SKM-1 (cell line): ENCODE measurements at regions not wholly inside any gene's neighbourhood (a gene's known extent, or its start where the extent isn't known, plus 50 kb on each side); places are given as distances from the start of the nearest gene placed in this dataset.
A peak's percentile ranks its signal among the peaks of the same experiment; 100 is the strongest.
"Not testable (repeated sequence)": the region's sequence is repeated elsewhere in the genome, so short reads cannot be mapped to it uniquely, and the experiment has no call there.

ENCODE experiments used
- DNase-seq: peaks from one replicate; lab custom pipeline; 2025; ENCODE audit not compliant: unreplicated experiment; lab: John Stamatoyannopoulos, UW

DNA sequence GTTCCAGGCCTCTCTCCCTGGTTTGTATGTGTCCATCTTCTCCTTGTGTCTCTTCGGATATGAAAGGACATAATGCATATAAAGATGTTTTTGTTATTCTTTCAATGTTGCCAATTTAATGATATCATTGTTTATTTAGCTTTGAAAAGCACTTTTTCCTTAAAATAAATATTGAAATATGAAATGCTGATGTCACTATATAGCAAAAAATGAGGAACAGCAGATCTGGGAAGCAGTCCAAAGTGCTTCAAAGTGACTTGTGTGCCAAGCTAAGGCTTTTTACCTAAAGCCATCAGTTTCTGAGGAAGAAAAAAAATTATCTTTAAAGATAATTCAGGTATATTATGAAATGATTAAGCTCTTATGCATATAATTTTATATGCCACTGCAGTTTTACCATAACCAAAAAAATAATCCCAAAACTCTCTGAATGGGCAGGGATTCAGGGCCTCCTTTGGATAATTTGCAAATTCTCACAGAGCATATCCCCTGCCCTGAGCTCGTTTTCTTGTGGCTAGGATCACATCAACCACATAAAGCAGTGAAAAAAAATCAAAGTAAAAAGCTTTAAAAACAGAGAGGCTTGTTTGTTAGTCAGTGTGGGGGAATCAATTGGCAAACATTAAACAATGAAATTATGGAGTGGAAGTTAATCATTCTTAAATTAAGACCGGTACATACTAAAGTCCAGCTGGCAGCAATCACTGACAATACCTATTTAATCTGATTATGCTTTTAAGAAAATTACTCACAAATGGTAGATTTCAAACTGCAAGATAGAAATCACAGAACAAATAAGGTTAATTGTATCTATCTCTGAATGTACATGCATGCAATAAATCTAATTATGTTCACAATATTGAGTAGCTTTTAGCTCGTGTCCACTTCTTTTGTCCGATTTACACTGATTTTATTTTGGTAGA, 1027.9 kb upstream of the ADGRB3 start:
- DNase-seq, result no peak

DNA sequence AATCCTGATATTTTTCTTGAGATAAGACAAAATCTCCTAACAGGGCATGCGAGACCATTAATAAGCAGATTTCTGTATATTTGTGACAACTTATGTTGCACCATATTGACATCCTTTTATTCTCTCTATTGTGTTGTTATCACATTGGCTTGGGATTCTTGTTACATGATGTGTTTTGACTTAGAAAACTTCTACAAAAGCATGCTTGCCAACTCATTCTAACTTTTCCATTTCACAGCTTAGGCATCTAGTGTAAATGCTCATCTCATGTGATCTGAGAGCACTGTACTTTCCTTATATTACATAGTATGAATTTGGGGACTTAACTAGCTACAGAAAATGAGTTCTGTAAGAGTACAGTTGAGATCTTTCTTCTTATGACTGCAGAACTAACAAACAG, 1040.7 kb upstream of the ADGRB3 start:
- no peak for DNase-seq

DNA sequence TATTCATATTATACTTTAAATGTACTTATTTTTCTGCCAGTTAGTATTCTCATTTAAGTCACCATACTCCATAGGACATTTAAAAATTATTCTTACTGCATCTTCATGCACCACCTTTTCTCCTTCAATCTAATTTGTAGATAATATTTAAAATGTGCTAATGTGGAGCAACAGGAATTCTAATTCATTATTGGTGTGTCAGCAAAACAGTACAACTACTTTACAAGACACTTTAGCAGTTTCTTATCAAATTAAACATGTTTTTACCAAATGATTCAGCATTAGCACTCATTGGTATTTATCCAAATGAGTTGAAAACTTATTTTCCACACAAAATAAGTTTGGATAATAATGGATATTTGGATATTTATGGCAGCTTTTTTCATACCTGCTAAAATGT, 1041.8 kb upstream of the ADGRB3 start:
- no peak for DNase-seq

DNA sequence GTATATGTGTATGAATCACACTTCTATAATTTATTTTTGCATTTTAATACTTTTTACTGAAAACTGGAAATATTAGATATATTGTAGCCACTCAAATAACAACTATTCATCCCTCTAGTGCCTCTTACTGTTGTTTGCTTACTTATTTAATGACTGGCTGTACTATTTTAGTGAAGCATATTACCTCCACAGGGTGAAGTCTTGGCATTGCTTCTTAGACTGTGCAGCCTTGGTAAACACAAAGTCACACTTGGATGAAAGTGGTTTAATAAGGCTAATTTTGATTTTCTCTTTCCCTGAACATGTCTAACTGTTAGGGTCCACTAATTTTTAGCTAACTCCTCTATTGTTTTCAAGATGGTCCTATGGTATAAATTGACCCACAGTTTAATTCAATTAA, 1043.2 kb upstream of the ADGRB3 start:
- no peak for DNase-seq

GRCh38 chr6:67567842-67568241, 1067.2 kb upstream of the ADGRB3 start:
- no peak for DNase-seq

- DNase-seq, result no peak
These were observed 1071.4 kb upstream of the ADGRB3 start for GRCh38 chr6:67563671-67564070.

DNA sequence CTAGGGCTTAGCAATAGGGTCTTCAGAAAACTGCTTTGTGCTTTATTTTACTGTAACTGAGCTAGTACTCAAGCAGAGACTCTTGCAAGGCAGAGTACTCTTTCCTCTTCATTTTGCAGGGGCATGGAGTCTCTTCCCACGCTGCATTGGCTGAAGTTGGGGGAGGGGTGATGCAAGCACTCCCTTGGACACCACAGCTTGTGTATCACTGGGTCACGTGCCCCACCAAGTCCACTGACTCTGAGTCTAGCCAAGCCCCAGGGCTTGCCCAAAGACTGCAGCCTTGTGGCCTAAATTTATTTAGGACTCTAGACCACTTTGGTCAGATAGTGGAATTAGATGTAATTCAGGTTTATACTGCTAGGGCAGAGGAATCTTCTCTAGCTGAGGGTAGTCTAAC, 1075.0 kb upstream of the ADGRB3 start:
- no peak for DNase-seq

GRCh38 chr6:67558985-67559384, 1076.1 kb upstream of the ADGRB3 start:
- no peak for DNase-seq

DNA sequence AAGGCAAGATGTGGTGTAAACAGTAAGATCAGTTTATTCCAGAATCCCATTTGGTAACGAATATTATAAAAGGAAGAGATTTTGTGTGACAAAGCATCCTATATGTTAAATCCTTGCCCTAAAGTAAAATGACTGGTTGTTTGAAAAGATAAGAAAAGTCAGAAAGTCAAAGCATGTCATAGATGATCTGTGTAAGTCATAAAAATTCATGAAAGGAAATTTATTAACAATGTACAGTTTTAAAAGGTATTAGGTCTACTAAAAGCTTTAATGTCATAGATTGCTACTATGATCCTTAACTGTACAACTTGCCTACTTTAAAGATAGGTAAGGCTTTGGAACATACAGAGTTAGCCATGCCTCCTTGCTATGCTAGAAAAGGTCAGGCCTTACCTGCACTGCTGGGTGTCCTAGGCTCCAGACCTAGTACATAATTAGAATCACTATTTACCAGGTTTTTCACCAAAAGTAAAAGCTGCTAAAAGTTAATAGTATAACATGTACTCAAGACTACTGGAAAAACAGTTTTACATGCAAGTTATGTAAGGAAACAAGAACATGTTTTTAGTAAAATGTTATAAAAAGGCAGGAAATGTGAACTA, 1090.1 kb upstream of the ADGRB3 start:
- no peak for DNase-seq

- DNase-seq, result no peak
These were observed 1093.5 kb upstream of the ADGRB3 start for GRCh38 chr6:67541586-67541985.

- no peak for DNase-seq
These were observed 1097.0 kb upstream of the ADGRB3 start for GRCh38 chr6:67538032-67538431.

- DNase-seq, result no peak
These were observed 1099.1 kb upstream of the ADGRB3 start for GRCh38 chr6:67535946-67536345.

GRCh38 chr6:67506352-67506751, 1128.7 kb upstream of the ADGRB3 start:
- DNase-seq, result no peak

DNA sequence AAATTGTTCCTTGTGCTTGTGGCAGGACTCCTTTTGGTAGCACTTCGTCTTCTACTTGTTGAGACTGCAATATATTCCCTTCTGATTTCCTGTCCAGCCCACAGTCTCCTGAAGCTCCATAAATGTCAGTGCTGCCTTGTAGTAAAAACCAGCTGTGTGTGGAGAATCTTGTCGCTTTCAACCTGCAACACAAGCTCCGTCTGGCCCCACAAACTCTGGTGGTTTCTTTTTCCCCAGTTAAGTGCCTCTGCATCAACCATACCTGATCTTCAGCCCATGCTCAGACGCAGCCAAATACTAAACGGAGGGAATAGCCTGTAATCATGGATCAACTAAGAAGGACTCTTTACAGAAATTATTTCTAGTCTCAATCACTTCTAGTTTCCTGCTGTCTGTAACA, 1133.3 kb upstream of the ADGRB3 start:
- no peak for DNase-seq

GRCh38 chr6:67497749-67498148, 1137.3 kb upstream of the ADGRB3 start:
- no peak for DNase-seq

GRCh38 chr6:67496191-67496590, 1138.9 kb upstream of the ADGRB3 start:
- DNase-seq, result no peak

DNA sequence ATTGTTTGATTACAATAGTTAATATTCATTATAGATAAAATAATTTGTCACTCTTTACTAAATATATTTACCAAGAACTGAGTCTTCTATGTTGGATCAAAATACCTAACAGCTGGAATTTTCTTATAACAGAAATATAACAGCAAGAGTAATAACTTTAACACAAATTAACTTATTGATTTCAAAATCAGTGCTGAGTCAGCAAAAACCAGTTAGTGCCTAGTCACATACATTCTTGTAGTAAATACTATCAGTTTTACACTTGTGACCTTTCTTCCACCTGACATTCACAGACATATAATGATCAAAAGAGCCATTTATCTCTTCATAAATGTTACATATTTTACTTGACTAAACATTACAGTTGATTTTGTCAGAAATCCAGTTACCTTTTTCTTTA, 1141.4 kb upstream of the ADGRB3 start:
- DNase-seq, result no peak

DNA sequence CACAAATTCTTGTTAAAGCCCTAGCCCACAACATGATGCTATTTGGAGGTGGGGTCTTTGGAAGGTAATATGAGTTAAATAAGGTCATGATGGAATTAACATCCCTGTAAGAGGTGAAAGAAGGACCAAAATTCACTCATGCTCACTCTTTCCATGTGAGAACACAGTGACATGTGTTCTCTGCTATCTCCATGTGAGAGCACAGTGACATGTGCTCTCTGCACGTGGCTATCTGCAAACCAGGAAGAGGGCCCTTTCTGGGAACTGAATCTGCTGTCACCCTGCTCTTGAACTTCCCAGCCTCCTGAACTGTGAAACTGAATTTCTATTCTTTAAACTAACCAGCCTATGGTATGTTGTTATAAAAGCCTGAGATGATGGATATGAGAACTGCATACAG, 1159.4 kb upstream of the ADGRB3 start:
- DNase-seq, result no peak

GRCh38 chr6:67467341-67467740, 1167.7 kb upstream of the ADGRB3 start:
- DNase-seq, result peak; percentile 5

- DNase-seq, result not testable (repeated sequence)
These were observed 1172.4 kb upstream of the ADGRB3 start for GRCh38 chr6:67462725-67463124.

DNA sequence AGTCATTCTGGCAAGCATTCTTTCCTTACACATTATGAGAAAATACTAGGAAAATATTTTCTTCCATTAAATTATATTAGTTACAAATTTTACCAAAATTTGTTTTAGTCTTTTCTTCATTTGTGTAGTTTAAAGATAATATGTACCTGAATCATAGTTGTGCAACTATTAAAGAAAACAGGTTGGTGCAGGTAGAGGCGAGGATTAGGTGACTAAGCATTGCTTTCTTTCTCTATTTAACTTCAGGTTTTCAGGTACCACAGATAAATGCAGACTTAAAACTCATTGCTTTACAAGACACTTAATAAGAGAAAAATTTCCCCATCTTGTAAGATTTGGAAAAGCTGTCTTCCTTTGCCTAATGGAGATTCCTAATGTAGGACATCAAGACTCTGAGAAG, 1175.5 kb upstream of the ADGRB3 start:
- no peak for DNase-seq

DNA sequence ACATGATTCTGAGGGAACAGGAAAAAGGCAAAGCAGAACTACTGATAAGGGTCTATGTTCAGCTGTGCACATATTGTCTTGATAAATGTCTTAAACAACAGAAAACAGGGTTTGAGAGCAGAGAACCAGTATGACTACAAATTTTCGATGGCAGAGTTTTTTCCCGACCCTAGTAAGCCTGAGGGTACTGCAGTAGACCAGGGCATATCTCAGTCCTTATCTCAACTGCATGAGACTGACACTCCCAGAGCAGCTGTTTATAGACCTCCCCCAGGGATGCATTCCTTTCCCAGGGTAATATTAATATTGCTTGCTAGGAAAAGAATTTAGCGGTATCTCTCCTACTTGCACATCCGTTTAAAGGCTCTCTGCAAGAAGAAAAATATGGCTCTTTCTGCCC, 1176.8 kb upstream of the ADGRB3 start:
- DNase-seq, result no peak

- no peak for DNase-seq
These were observed 1183.2 kb upstream of the ADGRB3 start for GRCh38 chr6:67451874-67452273.
